Caki2 (cell line): ENCODE measurements at regions not wholly inside any gene's neighbourhood (a gene's known extent, or its start where the extent isn't known, plus 50 kb on each side); places are given as distances from the start of the nearest gene placed in this dataset.

Experiments
- DNase-seq: peaks from one replicate; pipeline ENCODE4 v3.0.0-alpha.2; 2015; ENCODE audit warnings: low read depth
- in situ Hi-C: cut with HindIII; loops from 2 replicates; pipeline ENCODE4 v1.10.0; 2016; ENCODE audit warnings: low sequenced_read_pairs, low pct_unique_long_range_greater_than_20kb, mixed read lengths

DNA sequence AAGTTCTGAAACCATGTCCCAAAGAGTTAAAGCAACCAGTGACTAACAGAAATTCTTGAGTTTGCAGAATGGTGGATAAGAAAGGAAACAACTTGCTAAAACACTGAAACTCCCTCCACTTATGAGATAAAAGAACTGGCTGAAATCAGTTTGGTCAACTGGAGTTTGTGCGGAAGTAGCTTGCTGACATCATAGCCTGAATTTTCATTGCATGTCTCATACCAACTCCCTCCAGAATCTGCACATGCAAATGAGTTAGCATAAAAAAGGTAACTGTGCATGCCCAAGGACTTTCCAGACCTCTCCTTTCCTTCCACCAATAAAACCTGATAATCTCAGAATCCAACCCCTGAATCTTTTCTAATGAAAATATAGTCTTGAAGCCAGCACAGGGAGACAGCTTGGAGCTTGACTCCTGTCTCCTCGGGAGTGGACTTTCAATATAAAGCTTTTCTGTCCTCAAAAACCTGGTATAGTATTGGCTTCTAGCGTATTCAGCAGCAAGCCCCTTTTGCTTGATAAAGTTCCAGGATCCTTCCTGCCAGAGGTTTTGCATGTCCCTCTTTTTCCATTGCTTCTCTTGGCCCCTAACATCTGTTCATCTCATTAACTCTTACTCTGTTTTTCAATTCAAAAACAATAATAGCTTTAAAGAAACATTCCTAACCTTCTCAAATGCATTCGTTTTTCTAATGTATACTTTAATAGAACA, 785.8 kb upstream of the ADGRL4 start:
- in situ Hi-C loops, result no loop called here
- no peak for DNase-seq

DNA sequence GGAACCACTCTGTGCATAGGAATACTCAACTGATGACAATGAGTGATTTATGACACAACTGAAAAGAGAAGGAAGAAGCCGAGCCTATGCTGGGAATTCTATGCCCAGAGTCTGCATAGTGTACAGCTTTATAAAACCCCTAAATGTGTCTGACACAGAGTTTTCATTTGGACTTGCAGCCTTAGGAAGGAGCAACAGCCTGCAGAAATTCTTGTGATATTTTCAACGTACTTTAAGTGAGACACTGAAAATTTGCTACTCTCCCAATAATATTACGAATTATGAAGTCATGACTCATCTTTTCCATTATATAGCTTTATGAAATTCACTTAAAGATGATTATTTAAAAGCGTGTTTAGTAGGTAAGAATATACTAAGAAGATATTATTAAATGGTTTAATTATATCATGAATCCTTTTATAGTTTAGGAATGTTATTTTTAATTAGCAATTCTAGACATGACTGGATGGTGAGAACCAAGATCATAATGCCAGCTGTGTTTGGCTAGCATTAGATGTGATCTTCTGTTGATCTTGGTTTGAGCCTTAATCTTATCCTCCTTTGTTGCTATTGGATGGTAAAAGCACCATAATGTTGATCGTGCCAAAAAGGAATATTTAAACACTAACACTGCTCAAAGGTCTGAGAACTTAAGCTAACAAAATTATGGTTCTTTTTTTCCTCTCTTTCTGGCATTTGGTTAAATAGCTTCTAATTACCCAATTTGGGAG, 785.1 kb upstream of the ADGRL4 start:
- in situ Hi-C loops, result no loop called here
- no peak for DNase-seq

- in situ Hi-C loops, result no loop called here
Observed at GRCh38 chr1:79790950-79791349, 784.4 kb upstream of the ADGRL4 start.

DNA sequence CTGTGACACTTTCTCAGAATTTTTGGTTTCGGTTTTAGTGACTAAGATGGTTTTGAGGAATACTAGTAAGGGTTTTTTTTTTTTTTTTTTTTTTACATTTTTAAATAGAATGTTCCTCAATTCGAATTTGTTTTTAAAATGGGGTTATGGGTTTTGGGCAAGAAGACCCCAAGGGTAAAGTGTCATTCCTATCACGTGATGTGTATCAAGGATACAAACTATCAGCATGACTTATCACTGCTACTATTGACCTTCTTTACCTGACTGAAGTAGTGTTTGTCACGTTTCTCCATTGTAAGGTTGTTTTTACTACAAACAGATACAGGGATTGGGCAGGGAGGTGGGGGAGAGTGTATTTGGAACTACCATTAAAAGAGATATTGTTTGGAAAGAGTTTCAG, 781.1 kb upstream of the ADGRL4 start:
- in situ Hi-C loops, result no loop called here
- DNase-seq, result no peak

More at GRCh38 chr1:79790950-79791349, 784.4 kb upstream of the ADGRL4 start:
- no peak for DNase-seq

GRCh38 chr1:79785964-79786363, 779.4 kb upstream of the ADGRL4 start:
- DNase-seq, result no peak
- in situ Hi-C loops, result no loop called here

DNA sequence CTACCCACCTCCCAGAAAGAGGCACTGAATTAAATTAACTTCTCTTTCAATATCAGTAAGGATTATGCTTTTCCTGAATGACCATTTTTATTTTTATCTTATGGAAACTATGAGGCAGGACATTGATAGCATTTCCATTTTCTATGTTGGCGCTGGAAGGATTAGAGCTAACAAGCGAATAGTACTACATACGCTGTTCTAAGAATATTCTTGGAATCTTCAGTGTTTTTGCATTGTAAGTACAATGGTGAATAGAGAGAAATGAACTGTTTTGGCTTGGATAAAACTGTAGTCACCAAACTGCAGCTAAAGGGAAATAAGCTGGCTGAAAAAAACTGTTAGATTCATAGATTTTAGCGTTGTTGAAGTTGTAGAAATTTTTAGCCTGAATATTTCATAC, 779.0 kb upstream of the ADGRL4 start:
- in situ Hi-C loops, result no loop called here
- no peak for DNase-seq

DNA sequence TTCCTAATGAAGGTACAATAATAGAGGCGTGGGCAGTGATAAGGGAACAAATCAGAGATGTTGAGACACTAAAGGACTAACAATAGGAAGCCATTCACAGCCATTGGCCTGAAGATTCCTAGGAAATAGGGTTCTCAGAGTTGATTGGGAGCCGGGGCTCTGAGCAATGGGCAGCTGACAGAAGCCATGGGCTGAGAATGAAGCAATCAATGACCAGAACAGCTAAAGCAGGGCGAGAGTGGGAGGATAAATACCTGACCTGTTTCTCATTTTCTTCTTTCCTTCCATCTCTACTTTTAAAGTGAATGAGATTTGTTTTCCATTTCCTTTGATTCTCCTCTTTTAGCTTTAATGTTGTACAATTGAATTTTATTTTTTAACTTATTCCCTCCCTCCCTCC, 774.7 kb upstream of the ADGRL4 start:
- DNase-seq, result no peak
- in situ Hi-C loops, result no loop called here

GRCh38 chr1:79777481-79778219, 771.1 kb upstream of the ADGRL4 start:
- no peak for DNase-seq
- in situ Hi-C loops, result no loop called here

DNA sequence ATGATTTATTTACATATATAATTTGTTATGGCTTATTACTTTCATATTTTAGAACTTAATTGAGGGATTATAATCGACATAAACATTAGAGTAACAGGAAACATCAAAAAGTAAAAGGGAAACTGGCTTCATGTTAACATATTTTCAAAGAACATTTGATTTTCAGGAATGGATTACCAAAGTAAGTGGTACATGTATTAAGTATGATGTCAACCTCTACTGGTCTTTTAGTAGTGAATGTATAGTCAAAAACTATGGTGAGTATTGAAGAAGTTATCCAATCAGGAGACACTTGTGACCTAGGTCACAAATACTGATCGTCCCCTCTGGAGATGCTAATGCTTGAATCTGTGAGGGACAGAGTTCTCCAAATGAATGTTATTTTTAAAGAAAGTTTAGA, 768.9 kb upstream of the ADGRL4 start:
- in situ Hi-C loops, result no loop called here
- DNase-seq, result no peak

GRCh38 chr1:79773385-79773784, 766.9 kb upstream of the ADGRL4 start:
- in situ Hi-C loops, result no loop called here
- DNase-seq, result no peak

DNA sequence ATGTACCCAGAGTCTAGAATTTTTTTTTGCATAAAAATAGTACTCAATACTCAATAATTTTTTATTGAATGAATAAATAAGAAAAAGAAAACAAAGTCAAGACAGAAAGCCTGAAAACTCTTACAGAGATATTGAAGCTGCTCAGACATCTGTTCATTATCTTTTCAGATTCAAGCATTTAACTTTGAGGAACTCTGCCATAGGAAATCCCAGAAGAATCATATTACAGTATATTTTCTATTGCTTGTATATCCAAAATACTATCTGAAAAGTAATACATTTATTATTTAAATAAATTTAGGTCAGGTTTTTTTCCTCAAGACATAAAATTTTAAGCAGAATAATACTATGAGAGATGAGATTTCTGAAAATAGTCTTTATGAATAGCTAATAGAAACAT, 755.9 kb upstream of the ADGRL4 start:
- in situ Hi-C loops, result no loop called here
- no peak for DNase-seq

DNA sequence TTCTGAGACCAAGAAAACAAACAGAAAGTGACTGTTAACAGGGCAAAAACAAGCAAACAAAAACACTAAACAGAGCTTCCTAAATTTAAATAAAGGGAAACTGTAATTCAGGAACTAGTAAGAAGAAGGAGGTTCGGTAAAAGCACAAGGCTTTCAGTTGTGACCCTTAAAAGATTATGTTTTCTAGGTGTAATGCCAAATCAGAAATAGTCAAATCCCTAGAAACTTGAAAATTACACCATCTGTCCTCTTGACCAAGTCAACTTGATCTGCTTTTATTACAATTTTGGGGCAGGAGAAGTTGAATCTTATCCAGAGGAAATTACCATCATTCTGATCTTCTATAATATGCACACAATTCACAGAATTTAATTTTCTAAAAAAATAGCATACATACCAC, 754.0 kb upstream of the ADGRL4 start:
- in situ Hi-C loops, result no loop called here
- DNase-seq, result no peak

- DNase-seq, result no peak
- in situ Hi-C loops, result no loop called here
Observed at GRCh38 chr1:79749607-79750006, 743.1 kb upstream of the ADGRL4 start.

- no peak for DNase-seq
- in situ Hi-C loops, result no loop called here
Observed at GRCh38 chr1:79745929-79746328, 739.4 kb upstream of the ADGRL4 start.

DNA sequence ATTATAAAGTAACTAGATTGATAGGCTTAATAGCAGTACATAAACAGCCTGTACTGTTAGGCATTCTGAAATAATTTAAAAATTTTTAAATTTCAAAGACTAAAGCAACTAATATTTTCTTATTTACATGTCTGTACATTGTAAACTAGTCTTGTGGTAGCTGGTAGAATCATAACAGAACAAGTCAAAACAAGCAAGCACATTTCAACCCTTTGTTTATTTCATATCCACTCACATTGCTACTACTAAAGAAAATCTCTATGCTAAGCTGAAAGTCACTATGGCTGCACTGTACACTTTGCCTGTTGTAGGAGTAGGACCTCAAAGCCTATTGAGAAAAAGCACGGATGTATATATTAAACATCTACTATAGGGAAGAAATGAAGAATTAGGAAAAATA, 738.2 kb upstream of the ADGRL4 start:
- no peak for DNase-seq
- in situ Hi-C loops, result no loop called here

GRCh38 chr1:79741720-79742421, 735.3 kb upstream of the ADGRL4 start:
- no peak for DNase-seq
- in situ Hi-C loops, result no loop called here

GRCh38 chr1:79738101-79738500, 731.6 kb upstream of the ADGRL4 start:
- no peak for DNase-seq
- in situ Hi-C loops, result no loop called here

GRCh38 chr1:79737193-79737592, 730.7 kb upstream of the ADGRL4 start:
- no peak for DNase-seq
- in situ Hi-C loops, result no loop called here

DNA sequence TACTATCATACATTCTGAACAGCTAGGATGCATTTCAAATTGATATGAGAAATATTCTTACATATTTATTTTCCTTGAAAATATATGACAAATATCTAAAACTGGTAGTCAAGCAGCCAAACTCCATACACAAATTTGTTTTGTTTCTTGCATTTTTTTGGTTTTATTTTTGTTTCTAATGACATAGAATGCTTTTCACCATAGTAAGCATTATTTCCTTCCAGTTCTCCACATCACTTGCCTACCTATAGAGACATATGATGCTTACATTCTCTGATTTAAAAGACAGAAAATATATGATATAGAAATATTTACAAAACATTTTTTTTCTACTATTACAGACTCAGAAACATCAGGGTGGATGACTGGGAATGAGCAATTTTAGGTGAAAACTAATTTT, 726.4 kb upstream of the ADGRL4 start:
- in situ Hi-C loops, result no loop called here
- DNase-seq, result no peak
